Neural cell (in vitro differentiated cells): ENCODE measurements at regions not wholly inside any gene's neighbourhood (a gene's known extent, or its start where the extent isn't known, plus 50 kb on each side); places are given as distances from the start of the nearest gene placed in this dataset.

Source experiments
- H2AFZ ChIP-seq: fragments of 200-600, 300-800 bp; sonication (generic), shearing (Covaris generic); 2 replicates; pipeline ENCODE4 v1.6.0; 2014; ENCODE audit warnings: low read depth, mild to moderate bottlenecking, antibody characterized with exemption, low read length, moderate library complexity
- H3F3A ChIP-seq: fragments of 200-600 bp; shearing (Covaris generic); 2 replicates; pipeline ENCODE4 v1.6.1; 2016; ENCODE audit warnings: mild to moderate bottlenecking, moderate library complexity, mixed read lengths, antibody characterized with exemption, low read length; ENCODE audit not compliant: insufficient read depth, poor library complexity, severe bottlenecking
- H3K27ac ChIP-seq: fragments of 200-600, 300-800 bp; sonication (generic), shearing (Covaris generic); 2 replicates; pipeline ENCODE4 v1.5.1; 2014; ENCODE audit warnings: mild to moderate bottlenecking, low read length, moderate library complexity
- H3K27me3 ChIP-seq: fragments of 300-800, 200-600 bp; sonication (generic), shearing (Covaris generic); 2 replicates; pipeline ENCODE4 v1.6.0; 2014; ENCODE audit warnings: mild to moderate bottlenecking, low read depth, low read length, moderate library complexity; ENCODE audit not compliant: insufficient read depth
- H3K36me3 ChIP-seq: fragments of 300-800, 200-600 bp; sonication (generic), shearing (Covaris generic); 2 replicates; pipeline ENCODE4 v1.5.1; 2014; ENCODE audit warnings: mild to moderate bottlenecking, antibody characterized with exemption, low read length, moderate library complexity; ENCODE audit not compliant: insufficient read depth
- H3K4me2 ChIP-seq: fragments of 300-800, 200-600 bp; sonication (generic), shearing (Covaris generic); 2 replicates; pipeline ENCODE4 v1.6.0; 2014; ENCODE audit warnings: mild to moderate bottlenecking, low read length
- H3K4me3 ChIP-seq: fragments of 300-800, 200-600 bp; sonication (generic), shearing (Covaris generic); 2 replicates; pipeline ENCODE4 v1.5.1; 2014; ENCODE audit warnings: mild to moderate bottlenecking, low read length, moderate library complexity
- H3K79me2 ChIP-seq: fragments of 200-600 bp; shearing (Covaris generic); replicated peaks from 2 replicates; pipeline ENCODE4 v1.6.0; 2014; ENCODE audit warnings: mild to moderate bottlenecking, low read length, moderate library complexity; ENCODE audit not compliant: insufficient read depth
- H3K9ac ChIP-seq: fragments of 300-800, 200-600 bp; sonication (generic), shearing (Covaris generic); 2 replicates; pipeline ENCODE4 v1.6.1; 2016; ENCODE audit warnings: mild to moderate bottlenecking, low read length, mixed read lengths
- H3K9me2 ChIP-seq: fragments of 200-600 bp; shearing (Covaris generic); 2 replicates; pipeline ENCODE4 v1.6.1; 2016; ENCODE audit warnings: mild to moderate bottlenecking, low read length, mixed read lengths; ENCODE audit not compliant: insufficient read depth
- H3K9me3 ChIP-seq: fragments of 200-600, 300-800 bp; sonication (generic), shearing (Covaris generic); 2 replicates; pipeline ENCODE4 v1.6.1; 2016; ENCODE audit warnings: mild to moderate bottlenecking, mixed run types, low read length, moderate library complexity, mixed read lengths
- H4K20me1 ChIP-seq: fragments of 200-600 bp; shearing (Covaris generic); 2 replicates; pipeline ENCODE4 v1.6.1; 2016; ENCODE audit warnings: mild to moderate bottlenecking, mixed run types; ENCODE audit not compliant: insufficient read depth
- CTCF ChIP-seq: fragments of 450-650 bp; IDR thresholded peaks from 2 replicates; pipeline ENCODE4 v1.5.1; 2014; ENCODE audit warnings: antibody characterized with exemption, mild to moderate bottlenecking, moderate library complexity; ENCODE audit not compliant: poor library complexity, severe bottlenecking
- EP300 ChIP-seq: fragments of 450-650 bp; conservative IDR thresholded peaks from 2 replicates; pipeline ENCODE4 v1.6.1; 2014; ENCODE audit warnings: antibody characterized with exemption, mild to moderate bottlenecking, moderate library complexity; ENCODE audit not compliant: poor library complexity, severe bottlenecking
- EZH2 ChIP-seq: fragments of 200-600, 300-800 bp; shearing (Covaris generic), sonication (generic); IDR thresholded peaks from 2 replicates; pipeline ENCODE4 v1.6.1; 2014; ENCODE audit warnings: antibody characterized with exemption, low read length, borderline replicate concordance, mild to moderate bottlenecking; ENCODE audit not compliant: insufficient read depth, poor library complexity, severe bottlenecking
- MXI1 ChIP-seq: fragments of 450-650 bp; conservative IDR thresholded peaks from 2 replicates; pipeline ENCODE4 v1.6.1; 2014; ENCODE audit warnings: antibody characterized with exemption, mild to moderate bottlenecking; ENCODE audit not compliant: poor library complexity, severe bottlenecking
- POLR2AphosphoS5 ChIP-seq: IDR thresholded peaks from 2 replicates; pipeline ENCODE4 v1.6.1; 2012
- RAD21 ChIP-seq: fragments of 450-650 bp; conservative IDR thresholded peaks from 2 replicates; pipeline ENCODE4 v1.6.1; 2014; ENCODE audit warnings: antibody characterized with exemption, mild to moderate bottlenecking, moderate library complexity
- REST ChIP-seq: IDR thresholded peaks from 2 replicates; pipeline ENCODE4 v1.6.1; 2012; ENCODE audit warnings: borderline replicate concordance
- SMC3 ChIP-seq: fragments of 450-650 bp; conservative IDR thresholded peaks from 2 replicates; pipeline ENCODE4 v1.6.1; 2014; ENCODE audit warnings: antibody characterized with exemption, mild to moderate bottlenecking, moderate library complexity; ENCODE audit not compliant: poor library complexity
- TAF1 ChIP-seq: IDR thresholded peaks from 2 replicates; pipeline ENCODE4 v1.6.1; 2012; ENCODE audit warnings: low read depth

- H3K4me3 ChIP-seq, result no peak overlapping the region
- no peaks in the 10 kb centered on the region for H3F3A ChIP-seq
- H3K27me3 ChIP-seq, result no peaks in the 10 kb centered on the region
- no peaks in the 10 kb centered on the region for H3K9me2 ChIP-seq
- no peak for TF ChIP-seq RAD21
- TF ChIP-seq REST, result no peak
- no peak for TF ChIP-seq SMC3
- no peak for TF ChIP-seq EZH2
- TF ChIP-seq POLR2AphosphoS5, result no peak
- no peak for TF ChIP-seq MXI1
- no peak for TF ChIP-seq TAF1
- H4K20me1 ChIP-seq, result no peaks in the 10 kb centered on the region
- H3K36me3 ChIP-seq, result no peaks in the 10 kb centered on the region
- no peaks in the 10 kb centered on the region for H3K9me3 ChIP-seq
- no peak overlapping the region for H3K9ac ChIP-seq
- no peaks in the 10 kb centered on the region for H3K79me2 ChIP-seq
- no peak overlapping the region for H2AFZ ChIP-seq
- no peak overlapping the region for H3K27ac ChIP-seq
- no peak overlapping the region for H3K4me2 ChIP-seq
Measured at GRCh38 chr4:151921811-151922210, 161.0 kb upstream of the GATB start.

- Histone ChIP-seq H3K79me2 (no peaks in the 10 kb centered on the region), H3K27ac (no peak overlapping the region), H4K20me1 (no peaks in the 10 kb centered on the region), H3K9ac (no peak overlapping the region), H3K27me3 (no peaks in the 10 kb centered on the region), H3F3A (no peaks in the 10 kb centered on the region), H2AFZ (no peak overlapping the region), H3K4me3 (no peak overlapping the region), H3K4me2 (no peak overlapping the region), H3K9me2 (no peaks in the 10 kb centered on the region), H3K36me3 (no peaks in the 10 kb centered on the region), H3K9me3 (no peaks in the 10 kb centered on the region)
- TF ChIP-seq RAD21, result no peak
- TF ChIP-seq REST, result no peak
- no peak for TF ChIP-seq MXI1
- TF ChIP-seq SMC3, result no peak
- no peak for TF ChIP-seq EZH2
- no peak for TF ChIP-seq TAF1
- no peak for TF ChIP-seq CTCF
- no peak for TF ChIP-seq EP300
- no peak for TF ChIP-seq POLR2AphosphoS5
Measured at GRCh38 chr4:151921386-151921785, 160.6 kb upstream of the GATB start.
